Stimulated activated CD8-positive, alpha-beta memory T cell treated with anti-CD3 and anti-CD28 coated beads, Interleukin-15, amount 100 ng/mL, for 48 hours (primary cell): ENCODE measurements at regions not wholly inside any gene's neighbourhood (a gene's known extent, or its start where the extent isn't known, plus 50 kb on each side); places are given as distances from the start of the nearest gene placed in this dataset.
"Not testable (repeated sequence)": the region's sequence is repeated elsewhere in the genome, so short reads cannot be mapped to it uniquely, and the experiment has no call there.

Experiments
- DNase-seq, 2 donors: peaks; one replicate each; pipeline ENCODE4 v3.0.0-alpha.2; 2020; ENCODE audit warnings: low read depth in 2 of 2

DNA sequence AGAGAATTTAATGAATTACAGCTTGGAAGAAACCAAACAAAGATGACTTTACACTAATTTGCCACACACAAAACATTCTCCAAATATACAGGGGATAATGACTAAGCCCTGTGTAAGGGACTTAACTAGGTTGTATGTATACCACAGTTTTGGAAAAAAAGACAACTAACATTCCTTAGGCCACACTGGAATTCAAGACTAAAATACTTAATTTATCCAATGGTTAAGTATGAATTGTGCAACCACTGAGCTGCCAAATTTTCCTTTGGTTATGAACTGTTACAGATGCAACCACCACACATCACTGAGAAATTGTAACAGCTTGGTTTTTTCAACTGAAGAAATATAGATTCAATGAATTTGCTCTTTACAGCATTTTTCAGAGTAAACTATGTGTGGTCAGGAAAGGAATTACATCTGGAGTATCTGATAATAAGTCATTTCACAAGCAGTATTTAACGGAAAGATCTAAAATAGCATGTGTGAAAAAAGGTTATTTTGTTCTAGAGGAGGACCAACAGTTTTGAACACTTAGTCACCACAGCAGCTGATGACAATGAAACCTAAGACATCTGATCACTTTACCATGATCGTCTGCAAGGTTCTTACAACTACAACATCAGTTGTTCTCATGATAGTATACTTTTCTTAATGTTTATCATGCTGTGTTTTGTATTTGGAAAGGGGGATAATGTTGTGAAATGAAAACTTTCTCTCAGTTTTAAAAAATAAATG is 318.8 kb downstream of the BCKDHB start:
- DNase-seq, result no peak

DNA sequence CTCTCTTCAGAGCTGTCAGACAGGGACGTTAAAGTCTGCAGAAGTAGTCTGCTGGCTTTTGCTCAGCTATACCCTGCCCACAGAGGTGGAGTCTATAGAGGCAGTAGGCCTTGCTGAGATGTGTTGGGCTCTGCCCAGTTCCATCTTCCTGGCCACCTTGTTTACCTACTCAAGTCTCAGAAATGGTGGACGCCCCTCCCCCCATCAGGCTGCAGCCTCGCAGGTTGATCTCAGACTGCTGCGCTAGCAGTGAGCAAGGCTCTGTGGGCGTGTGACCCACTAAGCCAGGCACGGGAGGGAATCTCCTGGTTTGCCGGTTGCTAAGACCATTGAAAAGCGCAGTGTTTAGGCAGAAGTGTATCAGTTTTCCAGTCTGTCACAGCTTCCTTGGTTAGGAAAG is 305.0 kb downstream of the BCKDHB start:
- no peak for DNase-seq

DNA sequence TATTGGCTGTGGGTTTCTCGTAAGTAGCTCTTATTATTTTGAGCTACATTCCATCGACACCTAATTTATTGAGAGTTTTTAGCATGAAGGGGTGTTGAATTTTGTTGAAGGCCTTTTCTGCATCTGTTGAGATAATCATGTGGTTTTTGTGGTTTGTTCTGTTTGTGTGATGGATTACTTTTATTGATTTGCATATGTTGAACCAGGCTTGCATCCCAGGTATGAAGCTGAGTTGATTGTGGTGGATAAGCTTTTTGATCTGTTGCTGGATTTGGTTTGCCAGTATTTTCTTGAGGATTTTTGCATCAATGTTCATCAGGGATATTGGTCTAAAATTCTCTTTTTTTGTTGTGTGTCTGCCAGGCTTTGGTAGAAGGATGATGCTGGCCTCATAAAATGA is 301.5 kb downstream of the BCKDHB start:
- DNase-seq, result not testable (repeated sequence)

DNA sequence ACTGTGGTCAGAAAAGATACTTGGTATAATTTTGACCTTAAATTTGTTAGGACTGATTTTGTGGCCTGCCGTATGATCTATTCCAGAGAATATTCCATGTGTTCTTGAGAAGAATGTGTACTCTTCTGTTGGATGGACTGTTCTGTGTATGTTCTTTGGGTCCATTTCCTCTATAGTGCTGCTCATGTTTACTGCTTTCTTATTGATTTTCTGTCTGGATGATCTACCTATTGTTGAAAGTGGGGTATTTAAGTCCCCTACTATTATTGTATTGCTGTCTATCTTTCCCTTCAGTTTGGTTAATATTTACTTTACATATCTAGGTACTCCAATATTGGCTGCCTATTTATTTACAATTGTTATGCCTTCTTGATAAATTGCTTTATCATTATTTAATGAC is 298.4 kb downstream of the BCKDHB start:
- no peak for DNase-seq

DNA sequence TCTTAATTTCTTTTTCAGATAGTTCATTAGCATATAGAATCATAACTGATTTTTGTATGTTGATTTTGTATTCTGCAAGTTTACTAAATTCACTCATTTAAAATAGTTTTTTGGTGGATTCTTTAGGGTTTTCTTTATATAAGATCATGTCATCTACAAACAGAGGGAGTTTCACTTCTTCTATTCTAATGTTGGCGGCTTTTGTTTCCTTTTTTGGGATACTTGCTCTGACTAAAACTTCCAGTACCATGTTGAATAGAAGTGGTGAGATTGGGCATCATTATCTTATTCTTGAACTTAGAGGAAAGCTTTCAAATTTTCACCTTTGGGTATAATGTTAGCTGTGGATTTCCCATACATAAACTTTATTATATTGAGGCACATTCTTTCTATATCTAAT is 296.9 kb downstream of the BCKDHB start:
- no peak for DNase-seq

DNA sequence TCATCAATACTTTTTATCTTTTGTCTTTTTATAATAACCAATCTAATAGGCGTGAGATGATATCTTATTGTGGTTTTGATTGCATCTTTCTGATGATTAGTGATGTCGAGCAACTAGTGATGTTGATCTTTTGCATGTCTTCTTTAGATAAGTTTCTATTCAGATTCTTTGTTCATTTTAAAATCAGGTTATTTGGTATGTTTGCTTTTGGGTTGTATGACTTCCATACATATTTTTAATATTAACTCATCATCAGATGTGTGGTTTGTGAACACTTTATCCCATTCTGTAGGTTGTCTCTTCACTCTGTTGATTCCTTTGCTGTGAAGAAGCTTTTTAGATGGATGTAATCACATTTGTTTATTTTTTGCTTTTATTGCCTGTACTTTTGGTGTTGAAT is 295.8 kb downstream of the BCKDHB start:
- DNase-seq, result no peak
